ENCODE measurements at regions not wholly inside any gene's neighbourhood (a gene's known extent, or its start where the extent isn't known, plus 50 kb on each side); places are given as distances from the start of the nearest gene placed in this dataset.

DNA sequence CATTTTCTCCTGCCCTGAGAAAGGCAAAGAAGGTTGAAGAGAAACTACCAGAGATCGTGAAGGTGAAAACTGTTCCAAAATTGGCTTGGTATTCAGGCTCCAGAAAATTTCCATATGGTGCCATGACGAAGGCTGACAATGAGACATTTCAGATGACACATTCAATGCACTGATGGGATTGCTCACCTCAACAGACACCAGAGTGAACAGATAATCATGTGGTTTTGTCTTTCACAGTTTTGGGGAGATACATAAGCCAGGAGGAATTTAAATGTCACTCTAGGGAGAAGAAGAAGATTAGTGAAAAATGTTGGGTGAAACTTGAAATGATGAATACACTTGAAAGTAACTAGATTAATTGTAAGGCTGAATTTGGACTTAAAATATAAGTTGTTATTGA, 339.7 kb upstream of the EPHA3 start:
- DNase-seq (ENCODE audit: low spot score) = no peak
- H3K4me3 ChIP-seq = no peak overlapping the region
- intact Hi-C loops (cut with DNase I) = no loop called here
- TF ChIP-seq POLR2AphosphoS5 (IDR thresholded peaks at IDR 0.05) = no peak
- no peak for TF ChIP-seq CTCF (IDR thresholded peaks at IDR 0.05)
- no peak for TF ChIP-seq POLR2A (IDR thresholded peaks at IDR 0.05)
- H3K9me3 ChIP-seq = no peaks in the 10 kb centered on the region
- 78% methylated on average over 2 of the region's 2 CpGs for WGBS
- H3K27me3 ChIP-seq (replicated peaks; ENCODE audit: insufficient read depth) = no peaks in the 10 kb centered on the region
- no peaks in the 10 kb centered on the region for H3K36me3 ChIP-seq
- no peaks in the 10 kb centered on the region for H3K4me1 ChIP-seq (replicated peaks)
- no peak overlapping the region for H3K27ac ChIP-seq

- Histone ChIP-seq H3K27ac (no peak overlapping the region), H3K4me3 (no peak overlapping the region), H3K4me1 (replicated peaks) (no peaks in the 10 kb centered on the region), H3K9me3 (no peaks in the 10 kb centered on the region), H3K27me3 (replicated peaks; ENCODE audit: insufficient read depth) (no peaks in the 10 kb centered on the region), H3K36me3 (no peaks in the 10 kb centered on the region)
- TF ChIP-seq CTCF (IDR thresholded peaks at IDR 0.05) (no peak), POLR2AphosphoS5 (IDR thresholded peaks at IDR 0.05) (no peak), POLR2A (IDR thresholded peaks at IDR 0.05) (no peak)
- no peak for DNase-seq (ENCODE audit: low spot score)
- intact Hi-C loops (cut with DNase I) = no loop called here
Observed at GRCh38 chr3:88773766-88774165, 333.7 kb upstream of the EPHA3 start.

- no peaks in the 10 kb centered on the region for H3K36me3 ChIP-seq
- no peaks in the 10 kb centered on the region for H3K9me3 ChIP-seq
- H3K4me1 ChIP-seq (replicated peaks) = no peaks in the 10 kb centered on the region
- TF ChIP-seq CTCF (IDR thresholded peaks at IDR 0.05) (no peak), POLR2AphosphoS5 (IDR thresholded peaks at IDR 0.05) (no peak)
- no peaks in the 10 kb centered on the region for H3K27me3 ChIP-seq (replicated peaks; ENCODE audit: insufficient read depth)
- no peak overlapping the region for H3K27ac ChIP-seq
- no peak for DNase-seq (ENCODE audit: low spot score)
- H3K4me3 ChIP-seq = no peak overlapping the region
- intact Hi-C loops (cut with DNase I) = no loop called here
- WGBS = 51% methylated on average over 3 of the region's 3 CpGs
Observed at GRCh38 chr3:88775026-88775690, 332.3 kb upstream of the EPHA3 start.

GRCh38 chr3:88779482-88779881, 327.9 kb upstream of the EPHA3 start:
- WGBS = 73% methylated on average over 1 of the region's 1 CpG
- intact Hi-C loops (cut with DNase I) = no loop called here

More at GRCh38 chr3:88779482-88779881, 327.9 kb upstream of the EPHA3 start:
- Histone ChIP-seq H3K4me3 (no peak overlapping the region), H3K4me1 (replicated peaks) (no peaks in the 10 kb centered on the region), H3K9me3 (no peaks in the 10 kb centered on the region), H3K27me3 (replicated peaks; ENCODE audit: insufficient read depth) (no peaks in the 10 kb centered on the region), H3K36me3 (no peaks in the 10 kb centered on the region), H3K27ac (no peak overlapping the region)
- DNase-seq (ENCODE audit: low spot score) = no peak
- no peak for TF ChIP-seq POLR2AphosphoS5 (IDR thresholded peaks at IDR 0.05)
- no peak for TF ChIP-seq POLR2A (IDR thresholded peaks at IDR 0.05)
- TF ChIP-seq CTCF (IDR thresholded peaks at IDR 0.05) = no peak

All from prostate gland (tissue), 2 donors.